H9 (cell line): ENCODE measurements at regions not wholly inside any gene's neighbourhood (a gene's known extent, or its start where the extent isn't known, plus 50 kb on each side); places are given as distances from the start of the nearest gene placed in this dataset.

Experiments used
- DNase-seq: peaks from one replicate; pipeline ENCODE4 v3.0.0-alpha.2; 2017
- H2AFZ ChIP-seq: one replicate; pipeline ENCODE4 v1.6.1; 2013; ENCODE audit warnings: mild to moderate bottlenecking, low read length, control low read depth, moderate library complexity
- H2AK5ac ChIP-seq: 2 replicates; pipeline ENCODE4 v1.6.1; 2013; ENCODE audit warnings: low read length, control low read depth, mixed read lengths; ENCODE audit not compliant: insufficient read length
- H2BK120ac ChIP-seq: one replicate; pipeline ENCODE4 v1.6.1; 2013; ENCODE audit warnings: low read depth, mild to moderate bottlenecking, low read length, control low read depth, inconsistent platforms; ENCODE audit not compliant: poor library complexity, severe bottlenecking
- H2BK12ac ChIP-seq: 2 replicates; pipeline ENCODE4 v1.6.1; 2013; ENCODE audit warnings: low read length, control low read depth, mixed read lengths, low read depth; ENCODE audit not compliant: insufficient read length
- H2BK15ac ChIP-seq: 2 replicates; pipeline ENCODE4 v1.6.1; 2013; ENCODE audit warnings: low read depth, low read length, control low read depth
- H2BK20ac ChIP-seq: one replicate; pipeline ENCODE4 v1.6.1; 2013; ENCODE audit warnings: low read depth, mild to moderate bottlenecking, low read length, control low read depth, inconsistent platforms; ENCODE audit not compliant: poor library complexity, severe bottlenecking
- H2BK5ac ChIP-seq: 2 replicates; pipeline ENCODE4 v1.6.1; 2013; ENCODE audit warnings: low read length, control low read depth, mixed read lengths; ENCODE audit not compliant: insufficient read length
- H3K14ac ChIP-seq: 2 replicates; pipeline ENCODE4 v1.6.1; 2013; ENCODE audit warnings: low read length, control low read depth; ENCODE audit not compliant: insufficient read depth
- H3K18ac ChIP-seq: 2 replicates; pipeline ENCODE4 v1.6.1; 2013; ENCODE audit warnings: low read depth, mild to moderate bottlenecking, mixed read lengths, low read length, control low read depth; ENCODE audit not compliant: insufficient read length
- H3K23ac ChIP-seq: 2 replicates; pipeline ENCODE4 v1.6.1; 2013; ENCODE audit warnings: low read length, control low read depth, mixed read lengths, low read depth; ENCODE audit not compliant: insufficient read length
- H3K23me2 ChIP-seq: 2 replicates; pipeline ENCODE4 v1.6.1; 2013; ENCODE audit warnings: low read depth, mild to moderate bottlenecking, mixed read lengths, low read length, control low read depth; ENCODE audit not compliant: insufficient read length, poor library complexity, severe bottlenecking
- H3K27ac ChIP-seq: 2 replicates; pipeline ENCODE4 v1.5.1; 2013; ENCODE audit warnings: low read length, control low read depth, mixed read lengths, low read depth; ENCODE audit not compliant: insufficient read length
- H3K27me3 ChIP-seq: 2 replicates; pipeline ENCODE4 v1.6.1; 2013; ENCODE audit warnings: low read length, control low read depth, inconsistent platforms; ENCODE audit not compliant: insufficient read depth
- H3K4ac ChIP-seq: 2 replicates; pipeline ENCODE4 v1.6.1; 2013; ENCODE audit warnings: low read depth, mild to moderate bottlenecking, control low read depth, inconsistent platforms, low read length, moderate library complexity
- H3K4me1 ChIP-seq: 2 replicates; pipeline ENCODE4 v1.6.1; 2013; ENCODE audit warnings: low read length, control low read depth, inconsistent platforms; ENCODE audit not compliant: insufficient read depth
- H3K4me2 ChIP-seq: 2 replicates; pipeline ENCODE4 v1.6.1; 2013; ENCODE audit warnings: low read length, control low read depth, mixed read lengths; ENCODE audit not compliant: insufficient read length, insufficient read depth
- H3K56ac ChIP-seq: 2 replicates; pipeline ENCODE4 v1.6.1; 2013; ENCODE audit warnings: low read depth, mild to moderate bottlenecking, mixed read lengths, low read length, control low read depth; ENCODE audit not compliant: insufficient read length
- H3K79me1 ChIP-seq: 2 replicates; pipeline ENCODE4 v1.6.1; 2013; ENCODE audit warnings: low read depth, mild to moderate bottlenecking, moderate library complexity, low read length, control low read depth, inconsistent platforms; ENCODE audit not compliant: insufficient read depth, poor library complexity, severe bottlenecking
- H3K79me2 ChIP-seq: 2 replicates; pipeline ENCODE4 v1.6.1; 2013; ENCODE audit warnings: low read length, control low read depth, inconsistent platforms; ENCODE audit not compliant: insufficient read depth
- H3K9ac ChIP-seq: 2 replicates; pipeline ENCODE4 v1.6.1; 2013; ENCODE audit warnings: low read length, control low read depth, mixed read lengths; ENCODE audit not compliant: insufficient read length; ENCODE audit errors: extremely low read depth
- H3K9me3 ChIP-seq: one replicate; pipeline ENCODE4 v1.6.1; 2013; ENCODE audit warnings: low read depth, low read length, inconsistent platforms; ENCODE audit not compliant: control insufficient read depth
- H3T11ph ChIP-seq: one replicate; pipeline ENCODE4 v1.6.1; 2013; ENCODE audit warnings: mild to moderate bottlenecking, low read length, control low read depth, inconsistent platforms
- H4K20me1 ChIP-seq: one replicate; pipeline ENCODE4 v1.6.1; 2013; ENCODE audit not compliant: control insufficient read depth, insufficient read length, insufficient read depth
- H4K5ac ChIP-seq: 2 replicates; pipeline ENCODE4 v1.6.1; 2013; ENCODE audit warnings: low read depth, mild to moderate bottlenecking, mixed read lengths, low read length, control low read depth; ENCODE audit not compliant: insufficient read length
- H4K8ac ChIP-seq: replicated peaks from 2 replicates; pipeline ENCODE4 v1.6.1; 2013; ENCODE audit warnings: low read length, control low read depth, mixed read lengths, low read depth; ENCODE audit not compliant: insufficient read length
- H4K91ac ChIP-seq: 2 replicates; pipeline ENCODE4 v1.6.1; 2013; ENCODE audit warnings: low read depth, mild to moderate bottlenecking, moderate library complexity, mixed read lengths, low read length, control low read depth; ENCODE audit not compliant: insufficient read length
- H3K27ac Mint-ChIP-seq, 3 experiments: 2 replicates in 2 of 3; 3 replicates in 1 of 3; pipeline ENCODE4 v1.8.0; 2020 to 2021; ENCODE audit warnings: mixed read lengths in 3 of 3, mild to moderate bottlenecking in 1 of 3, moderate library complexity in 1 of 3
- H3K27me3 Mint-ChIP-seq: 2 replicates; pipeline ENCODE4 v1.8.0; 2021; ENCODE audit warnings: low read depth, mild to moderate bottlenecking, moderate library complexity, mixed read lengths
- H3K36me3 Mint-ChIP-seq, 3 experiments: 2 replicates in 2 of 3; 3 replicates in 1 of 3; pipeline ENCODE4 v1.8.0; 2020 to 2021; ENCODE audit warnings: low read depth in 3 of 3, mixed read lengths in 3 of 3; ENCODE audit not compliant: insufficient read depth in 1 of 3
- H3K4me1 Mint-ChIP-seq, 2 experiments: 2 replicates each; pipeline ENCODE4 v1.8.0; 2020; ENCODE audit warnings: mixed read lengths in 2 of 2
- H3K4me3 Mint-ChIP-seq, 2 experiments: 2 replicates in 1 of 2; 3 replicates in 1 of 2; pipeline ENCODE4 v1.8.0; 2020 to 2021; ENCODE audit warnings: mild to moderate bottlenecking in 2 of 2, mixed read lengths in 2 of 2, moderate library complexity in 1 of 2
- H3K9me3 Mint-ChIP-seq, 2 experiments: 2 replicates in 1 of 2; 3 replicates in 1 of 2; pipeline ENCODE4 v1.8.0; 2020; ENCODE audit warnings: mild to moderate bottlenecking in 2 of 2, mixed read lengths in 2 of 2, moderate library complexity in 1 of 2
- TF ChIP-seq, protein P1 (sequence below): fragments of 200-600 bp; sonication (generic); conservative IDR thresholded peaks from 3 replicates; pipeline ENCODE4 v1.8.0; 2021; ENCODE audit warnings: antibody characterized with exemption, mild to moderate bottlenecking

GRCh38 chr13:21316376-21316775 lies 139.9 kb downstream of the MRPL57 start:
- H3K27me3 ChIP-seq, result no peaks in the 10 kb centered on the region
- H3K4ac ChIP-seq, result no peak overlapping the region
- peaks cover 0 to 4% of the 10 kb centered on the region in 2 experiments; a peak in 1 of 5 replicates for H3K9me3 Mint-ChIP-seq

More at GRCh38 chr13:21316376-21316775, 139.9 kb downstream of the MRPL57 start:
- H3K9ac ChIP-seq, result no peak overlapping the region
- H2BK5ac ChIP-seq, result no peak overlapping the region
- H3K23ac ChIP-seq, result no peak overlapping the region
- H4K20me1 ChIP-seq, result no peaks in the 10 kb centered on the region
- no peak for DNase-seq
- H3K23me2 ChIP-seq, result no peaks in the 10 kb centered on the region
- TF ChIP-seq, protein P1, sequence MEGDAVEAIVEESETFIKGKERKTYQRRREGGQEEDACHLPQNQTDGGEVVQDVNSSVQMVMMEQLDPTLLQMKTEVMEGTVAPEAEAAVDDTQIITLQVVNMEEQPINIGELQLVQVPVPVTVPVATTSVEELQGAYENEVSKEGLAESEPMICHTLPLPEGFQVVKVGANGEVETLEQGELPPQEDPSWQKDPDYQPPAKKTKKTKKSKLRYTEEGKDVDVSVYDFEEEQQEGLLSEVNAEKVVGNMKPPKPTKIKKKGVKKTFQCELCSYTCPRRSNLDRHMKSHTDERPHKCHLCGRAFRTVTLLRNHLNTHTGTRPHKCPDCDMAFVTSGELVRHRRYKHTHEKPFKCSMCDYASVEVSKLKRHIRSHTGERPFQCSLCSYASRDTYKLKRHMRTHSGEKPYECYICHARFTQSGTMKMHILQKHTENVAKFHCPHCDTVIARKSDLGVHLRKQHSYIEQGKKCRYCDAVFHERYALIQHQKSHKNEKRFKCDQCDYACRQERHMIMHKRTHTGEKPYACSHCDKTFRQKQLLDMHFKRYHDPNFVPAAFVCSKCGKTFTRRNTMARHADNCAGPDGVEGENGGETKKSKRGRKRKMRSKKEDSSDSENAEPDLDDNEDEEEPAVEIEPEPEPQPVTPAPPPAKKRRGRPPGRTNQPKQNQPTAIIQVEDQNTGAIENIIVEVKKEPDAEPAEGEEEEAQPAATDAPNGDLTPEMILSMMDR, result no peak
- H3K4me1 ChIP-seq, result no peaks in the 10 kb centered on the region
- H3T11ph ChIP-seq, result no peak overlapping the region
- H2AFZ ChIP-seq, result no peak overlapping the region
- no peak overlapping the region for H3K4me2 ChIP-seq
- H2BK20ac ChIP-seq, result no peak overlapping the region
- no peak overlapping the region for H3K27ac ChIP-seq
- Mint-ChIP-seq H3K4me3 (no peak overlapping the region), H3K36me3 (no peaks in the 10 kb centered on the region), H3K4me1 (no peaks in the 10 kb centered on the region), H3K27me3 (no peaks in the 10 kb centered on the region), H3K27ac (no peak overlapping the region)
- no peak overlapping the region for H3K18ac ChIP-seq
- no peaks in the 10 kb centered on the region for H3K79me2 ChIP-seq
- no peak overlapping the region for H2AK5ac ChIP-seq
- no peak overlapping the region for H2BK12ac ChIP-seq
- no peak overlapping the region for H3K56ac ChIP-seq
- no peak overlapping the region for H2BK120ac ChIP-seq
- H4K91ac ChIP-seq, result no peak overlapping the region
- no peaks in the 10 kb centered on the region for H3K79me1 ChIP-seq
- no peak overlapping the region for H4K8ac ChIP-seq
- H3K14ac ChIP-seq, result no peak overlapping the region
- no peaks in the 10 kb centered on the region for H3K9me3 ChIP-seq
- H2BK15ac ChIP-seq, result no peak overlapping the region
- H4K5ac ChIP-seq, result no peak overlapping the region
